ENCODE measurements at regions not wholly inside any gene's neighbourhood (a gene's known extent, or its start where the extent isn't known, plus 50 kb on each side); places are given as distances from the start of the nearest gene placed in this dataset.
"Not testable (repeated sequence)": the region's sequence is repeated elsewhere in the genome, so short reads cannot be mapped to it uniquely, and the experiment has no call there.

- no peak overlapping the region for H3K27ac ChIP-seq
- H3K4me3 ChIP-seq = no peak overlapping the region
Measured at GRCh38 chr10:70986623-70986950, 98.2 kb upstream of the PCBD1 start.

DNA sequence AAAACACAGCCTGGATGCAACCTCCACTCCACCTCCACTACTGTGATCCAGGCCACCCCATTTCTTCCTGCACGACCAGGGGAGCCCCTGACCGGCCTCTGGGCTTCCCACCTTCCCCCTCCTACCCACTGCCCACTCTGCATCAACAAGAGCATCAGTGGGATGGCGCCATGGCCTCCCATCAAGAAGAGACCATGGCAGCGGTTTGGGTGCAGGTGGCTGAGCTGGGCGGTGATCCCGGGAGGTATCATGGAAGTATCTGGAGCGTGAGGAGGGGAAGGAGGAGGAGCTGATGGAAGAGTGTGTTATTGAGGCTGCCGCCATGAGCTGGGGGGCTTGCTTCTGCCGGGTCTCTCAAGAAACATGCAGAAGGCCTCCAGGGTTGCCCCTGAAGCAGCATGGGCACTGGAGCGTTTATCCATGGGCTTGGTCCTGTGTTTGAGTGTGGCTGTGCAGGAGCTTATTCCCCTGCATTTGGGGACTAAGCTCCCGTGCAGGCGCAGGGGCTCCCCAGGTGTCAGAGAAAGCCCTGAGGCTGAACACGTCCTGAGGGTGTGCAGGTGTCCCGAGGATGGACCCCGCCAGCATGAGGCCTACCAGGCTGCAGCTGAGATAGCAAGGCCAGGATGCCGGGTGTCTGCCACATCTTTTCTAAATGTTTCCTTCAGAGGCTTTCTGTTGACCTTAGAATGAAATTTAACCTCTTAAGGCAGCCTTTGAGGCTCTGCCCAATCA is 99.2 kb upstream of the PCBD1 start:
- no peak overlapping the region for H3K27ac ChIP-seq
- H3K4me3 ChIP-seq = no peak overlapping the region

DNA sequence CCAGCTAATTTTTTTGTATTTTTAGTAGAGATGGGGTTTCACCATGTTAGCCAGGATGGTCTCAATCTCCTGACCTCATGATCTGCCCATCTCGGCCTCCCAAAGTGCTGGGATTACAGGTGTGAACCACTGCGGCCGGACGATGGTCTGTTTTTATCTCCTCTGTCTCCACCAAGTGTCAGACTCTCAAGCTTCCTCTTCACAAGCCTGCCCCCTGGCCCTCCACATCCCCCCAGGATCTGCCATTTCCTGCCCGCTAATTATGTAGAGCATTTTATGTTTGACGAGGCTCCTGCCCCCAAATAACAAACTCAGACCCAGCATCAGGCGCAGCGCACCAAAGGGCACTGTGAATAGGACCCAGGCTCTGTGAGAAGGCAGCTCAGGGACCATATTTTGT is 101.8 kb upstream of the PCBD1 start:
- not testable (repeated sequence) for H3K4me3 ChIP-seq

GRCh38 chr10:70990681-70991080 is 102.3 kb upstream of the PCBD1 start:
- no peak overlapping the region for H3K27ac ChIP-seq
- no peak overlapping the region for H3K4me3 ChIP-seq

More for the DNA sequence above, 101.8 kb upstream of the PCBD1 start:
- not testable (repeated sequence) for H3K27ac ChIP-seq

DNA sequence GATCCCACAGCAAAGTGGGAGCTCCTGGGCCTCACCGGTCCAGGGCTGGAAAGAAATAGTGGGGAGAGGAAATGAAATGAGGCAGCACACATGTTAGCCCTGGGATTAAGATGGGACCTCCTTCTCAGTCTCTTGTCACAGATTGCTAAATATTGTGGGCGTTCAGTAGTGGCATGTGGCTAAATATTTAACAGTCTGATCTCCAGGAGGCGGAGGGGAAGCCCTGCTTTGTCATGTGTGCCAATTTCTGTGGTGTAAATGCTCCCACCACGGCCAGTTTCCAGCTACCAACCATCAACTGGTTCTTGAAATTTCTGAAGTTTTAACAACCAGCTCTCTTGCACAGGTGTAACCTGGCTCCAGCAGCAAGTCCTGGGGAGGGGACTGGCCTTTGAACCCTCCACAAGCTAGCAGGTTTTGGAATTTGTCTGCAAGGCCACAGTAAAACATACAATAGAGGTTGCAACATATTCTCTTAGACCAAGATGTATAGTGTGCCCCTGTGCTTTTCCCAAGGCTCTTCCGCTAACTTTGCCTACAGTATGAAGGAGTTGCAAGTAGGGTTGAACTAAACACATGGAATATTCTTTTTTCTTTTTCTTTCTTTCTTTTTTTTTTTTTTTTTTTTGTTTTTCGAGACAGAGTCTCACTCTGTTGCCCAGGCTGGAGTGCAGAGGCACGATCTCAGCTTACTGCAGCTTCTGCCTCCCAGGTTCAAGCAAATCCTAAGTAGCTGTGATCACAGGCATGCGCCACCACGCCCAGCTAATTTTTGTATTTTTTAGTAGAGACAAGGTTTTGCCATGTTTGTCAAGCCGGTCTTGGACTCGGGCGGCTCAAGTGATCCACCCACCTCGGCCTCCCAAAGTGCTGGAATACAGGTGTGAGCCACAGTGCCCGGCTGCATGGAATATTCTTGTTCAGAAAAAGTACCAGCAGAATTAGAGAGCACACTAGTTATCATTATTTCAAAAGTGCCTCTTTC is 103.1 kb upstream of the PCBD1 start:
- no peak overlapping the region for H3K27ac ChIP-seq

DNA sequence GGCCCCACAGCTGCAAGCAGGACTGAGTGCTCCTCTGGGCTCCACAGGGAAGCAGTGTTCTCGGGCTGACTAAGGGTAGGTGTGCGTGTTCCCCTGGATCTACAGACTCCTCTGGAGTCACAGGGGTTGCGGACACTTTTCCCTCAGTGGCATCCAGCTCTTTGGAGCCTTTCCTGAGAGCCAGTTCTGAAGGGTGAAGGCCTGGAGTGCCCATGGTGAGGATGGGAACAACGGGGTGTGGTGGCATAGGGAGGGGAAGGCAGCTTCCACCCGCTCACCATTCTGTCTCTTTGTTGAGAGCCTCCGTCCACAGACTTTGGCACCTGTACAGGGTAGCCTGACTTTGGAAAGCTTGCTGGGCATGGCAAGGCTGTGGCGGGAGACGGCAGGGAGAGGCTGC is 104.1 kb upstream of the PCBD1 start:
- H3K27ac ChIP-seq = no peak overlapping the region
- H3K4me3 ChIP-seq = no peak overlapping the region

More for the DNA sequence above, 103.1 kb upstream of the PCBD1 start:
- no peak overlapping the region for H3K4me3 ChIP-seq

DNA sequence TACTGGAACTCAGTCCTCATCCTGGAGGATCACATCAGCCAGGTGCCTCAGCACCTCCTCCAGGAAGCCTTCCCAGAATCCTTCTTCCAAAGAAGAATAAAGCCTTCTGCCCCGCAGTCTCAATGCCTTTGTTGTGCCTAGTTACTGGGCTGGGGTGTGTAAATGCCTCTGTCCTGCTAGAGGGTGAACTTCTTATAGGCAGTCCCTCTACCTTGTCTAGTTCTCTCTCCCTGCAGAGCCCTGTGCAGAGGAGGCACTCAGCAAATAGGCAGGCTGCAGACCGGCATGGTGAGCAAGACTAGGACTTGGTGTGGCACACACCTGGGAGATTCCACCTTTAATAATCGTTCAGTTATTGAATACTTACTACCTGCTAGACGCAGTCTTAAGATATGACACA is 104.7 kb upstream of the PCBD1 start:
- Histone ChIP-seq H3K4me3 (no peak overlapping the region), H3K27ac (no peak overlapping the region)

DNA sequence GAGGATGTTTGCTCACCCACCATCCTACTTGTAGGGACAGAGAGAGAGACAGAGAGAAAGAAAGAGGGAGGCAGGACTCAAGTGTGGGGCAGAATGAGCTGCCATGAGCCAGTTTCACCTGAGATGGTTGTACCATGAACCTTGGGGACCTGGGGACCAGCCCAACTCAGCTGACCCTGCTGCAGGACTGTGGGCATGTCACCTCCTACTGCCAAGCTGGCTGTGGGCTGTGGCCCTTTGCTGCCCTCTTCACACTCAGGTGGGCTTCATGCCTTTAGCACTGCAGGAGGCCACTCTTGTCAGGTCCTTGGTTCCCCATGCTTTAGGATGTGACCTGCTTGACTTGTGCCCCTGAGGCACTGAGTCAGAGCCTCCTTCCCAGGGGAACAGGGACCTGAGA is 108.2 kb upstream of the PCBD1 start:
- H3K4me3 ChIP-seq = no peak overlapping the region

DNA sequence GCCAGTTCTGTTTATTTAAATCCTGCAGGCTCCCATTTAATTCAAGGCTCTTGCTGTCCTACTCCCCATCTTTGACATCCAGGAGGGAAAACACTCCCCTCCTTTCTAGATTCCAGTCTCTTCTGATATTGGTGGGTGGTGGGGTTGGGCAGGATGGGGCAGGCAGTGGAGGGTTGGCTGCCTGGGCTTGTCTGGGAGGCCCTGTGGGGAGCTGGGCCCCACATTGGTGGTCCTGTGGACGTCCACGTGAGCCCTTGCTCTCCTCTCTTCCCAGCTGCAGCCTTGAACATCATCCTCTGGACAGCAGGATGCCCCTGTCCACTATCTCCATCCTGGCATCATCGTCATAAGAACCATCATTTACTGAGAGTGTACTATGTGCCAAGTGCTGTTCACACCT is 108.9 kb upstream of the PCBD1 start:
- no peak overlapping the region for H3K27ac ChIP-seq
- H3K4me3 ChIP-seq = no peak overlapping the region

More for the DNA sequence above, 108.2 kb upstream of the PCBD1 start:
- no peak overlapping the region for H3K27ac ChIP-seq

GRCh38 chr10:70998086-70998485 is 109.7 kb upstream of the PCBD1 start:
- Histone ChIP-seq H3K27ac (no peak overlapping the region), H3K4me3 (no peak overlapping the region)

GRCh38 chr10:71001470-71001869 is 113.1 kb upstream of the PCBD1 start:
- Histone ChIP-seq H3K4me3 (no peak overlapping the region), H3K27ac (no peak overlapping the region)

GRCh38 chr10:71004176-71005075 is 116.1 kb upstream of the PCBD1 start:
- Histone ChIP-seq H3K4me3 (no peak overlapping the region), H3K27ac (no peak overlapping the region)

- Histone ChIP-seq H3K4me3 (no peak overlapping the region), H3K27ac (no peak overlapping the region)
Measured at GRCh38 chr10:71005337-71006305, 117.3 kb upstream of the PCBD1 start.

- no peak overlapping the region for H3K4me3 ChIP-seq
- no peak overlapping the region for H3K27ac ChIP-seq
Measured at GRCh38 chr10:71006506-71006905, 118.1 kb upstream of the PCBD1 start.

DNA sequence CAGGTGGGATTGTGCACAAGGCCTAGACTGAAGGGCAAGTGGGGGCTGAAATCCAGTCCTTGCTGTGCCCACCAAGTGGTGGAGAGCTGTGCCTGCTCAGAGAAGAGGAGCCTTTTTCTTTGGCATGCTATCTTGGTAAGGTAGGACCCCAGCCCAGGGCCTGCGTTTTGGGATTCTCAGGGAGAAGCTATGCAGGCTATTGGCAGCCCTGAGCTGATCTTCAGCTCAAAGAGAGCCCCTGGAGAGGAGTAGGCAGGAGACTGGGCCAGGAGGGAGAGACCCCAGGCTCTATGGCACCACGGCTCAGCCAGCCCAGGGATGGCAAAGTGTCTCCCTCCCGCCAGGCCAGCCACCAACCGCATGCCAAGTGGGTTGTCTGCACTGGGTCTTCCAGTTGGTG is 119.2 kb upstream of the PCBD1 start:
- Histone ChIP-seq H3K27ac (no peak overlapping the region), H3K4me3 (no peak overlapping the region)

- H3K4me3 ChIP-seq = no peak overlapping the region
Measured at GRCh38 chr10:71008150-71008549, 119.8 kb upstream of the PCBD1 start.

DNA sequence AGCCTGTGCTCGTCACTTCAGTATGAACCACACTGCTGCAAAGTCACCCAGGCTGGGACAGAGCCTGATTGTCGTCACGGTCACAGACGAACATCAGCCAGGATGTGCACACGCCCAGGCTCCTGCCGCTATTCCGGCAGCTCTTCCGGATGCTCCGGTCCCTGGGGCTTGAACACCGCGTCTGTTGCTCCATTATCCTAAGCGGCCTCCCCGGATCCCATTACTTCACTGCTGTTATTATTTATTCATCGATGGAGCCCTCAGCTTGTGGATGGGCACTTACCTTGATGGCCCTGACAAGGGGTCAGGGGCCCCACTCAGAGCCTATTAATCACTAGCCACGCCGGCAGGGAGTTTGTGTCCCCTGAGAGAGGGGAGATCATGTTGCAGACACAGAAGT is 120.8 kb upstream of the PCBD1 start:
- Histone ChIP-seq H3K4me3 (no peak overlapping the region), H3K27ac (no peak overlapping the region)

More at GRCh38 chr10:71008150-71008549, 119.8 kb upstream of the PCBD1 start:
- no peak overlapping the region for H3K27ac ChIP-seq

- H3K27ac ChIP-seq = no peak overlapping the region
Measured at GRCh38 chr10:71010730-71011129, 122.4 kb upstream of the PCBD1 start.

DNA sequence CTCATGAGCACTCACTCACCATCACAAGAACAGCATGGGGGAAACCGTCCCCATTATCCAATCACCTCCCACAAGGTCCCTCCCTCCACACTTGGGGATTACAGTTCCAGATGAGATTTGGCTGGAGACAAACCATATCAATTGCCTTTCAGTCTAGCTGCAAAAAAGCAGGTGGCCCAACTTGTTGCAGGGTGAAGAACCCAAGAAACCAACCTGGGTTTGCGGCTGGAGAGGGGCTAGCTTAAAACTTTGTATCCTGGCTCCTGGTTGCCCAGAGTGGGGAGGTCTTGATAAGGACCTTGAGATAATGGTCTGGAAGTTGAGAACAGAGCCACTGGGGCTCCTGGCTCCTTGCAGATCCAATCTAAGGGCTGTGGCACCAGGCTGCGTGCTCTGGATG is 122.8 kb upstream of the PCBD1 start:
- Histone ChIP-seq H3K4me3 (no peak overlapping the region), H3K27ac (no peak overlapping the region)

More at GRCh38 chr10:71010730-71011129, 122.4 kb upstream of the PCBD1 start:
- no peak overlapping the region for H3K4me3 ChIP-seq
